ENCODE measurements at regions not wholly inside any gene's neighbourhood (a gene's known extent, or its start where the extent isn't known, plus 50 kb on each side); places are given as distances from the start of the nearest gene placed in this dataset.
"Not testable (repeated sequence)": the region's sequence is repeated elsewhere in the genome, so short reads cannot be mapped to it uniquely, and the experiment has no call there.

GRCh38 chr6:11469684-11470083, 67.9 kb upstream of the TMEM170B start:
- Histone ChIP-seq H3K4me1 (ENCODE audit: insufficient read depth, low read length) (peaks cover 7% of the 10 kb centered on the region), H3K9me3 (ENCODE audit: low read length) (no peaks in the 10 kb centered on the region), H3K27me3 (ENCODE audit: control insufficient read depth in 1 of 2, insufficient read depth in 2 of 2, low read length in 2 of 2) (no peaks in the 10 kb centered on the region), H3K4me3 (ENCODE audit: low read depth in 1 of 2, low read length in 2 of 2) (no peak overlapping the region), H3K9ac (ENCODE audit: low read length) (no peak overlapping the region), H3K36me3 (ENCODE audit: insufficient read depth, low read length) (no peaks in the 10 kb centered on the region), H3K27ac (ENCODE audit: low read depth, low read length) (no peak overlapping the region)

GRCh38 chr6:11468271-11468670, 69.3 kb upstream of the TMEM170B start:
- H3K4me1 ChIP-seq (ENCODE audit: insufficient read depth, low read length); H3K4me3 ChIP-seq (ENCODE audit: low read depth in 1 of 2, low read length in 2 of 2); H3K9me3 ChIP-seq (ENCODE audit: low read length); H3K9ac ChIP-seq (ENCODE audit: low read length); H3K36me3 ChIP-seq (ENCODE audit: insufficient read depth, low read length); H3K27ac ChIP-seq (ENCODE audit: low read depth, low read length); H3K27me3 ChIP-seq (ENCODE audit: control insufficient read depth in 1 of 2, insufficient read depth in 2 of 2, low read length in 2 of 2): not testable (repeated sequence)

GRCh38 chr6:11467364-11467763, 70.2 kb upstream of the TMEM170B start:
- H3K4me3 ChIP-seq (ENCODE audit: low read depth in 1 of 2, low read length in 2 of 2) = no peak overlapping the region
- H3K36me3 ChIP-seq (ENCODE audit: insufficient read depth, low read length) = no peaks in the 10 kb centered on the region
- H3K27ac ChIP-seq (ENCODE audit: low read depth, low read length) = no peak overlapping the region
- no peaks in the 10 kb centered on the region for H3K9me3 ChIP-seq (ENCODE audit: low read length)
- H3K9ac ChIP-seq (ENCODE audit: low read length) = no peak overlapping the region
- no peaks in the 10 kb centered on the region for H3K27me3 ChIP-seq (ENCODE audit: control insufficient read depth in 1 of 2, insufficient read depth in 2 of 2, low read length in 2 of 2)
- H3K4me1 ChIP-seq (ENCODE audit: insufficient read depth, low read length) = no peaks in the 10 kb centered on the region

- Histone ChIP-seq H3K4me1 (ENCODE audit: insufficient read depth, low read length) (no peaks in the 10 kb centered on the region), H3K9me3 (ENCODE audit: low read length) (no peaks in the 10 kb centered on the region)
Observed at GRCh38 chr6:11463398-11463780, 74.2 kb upstream of the TMEM170B start.

GRCh38 chr6:11462742-11463397, 74.7 kb upstream of the TMEM170B start:
- Histone ChIP-seq H3K27me3 (ENCODE audit: control insufficient read depth in 1 of 2, insufficient read depth in 2 of 2, low read length in 2 of 2) (no peaks in the 10 kb centered on the region), H3K9me3 (ENCODE audit: low read length) (no peaks in the 10 kb centered on the region), H3K9ac (ENCODE audit: low read length) (no peak overlapping the region), H3K4me1 (ENCODE audit: insufficient read depth, low read length) (no peaks in the 10 kb centered on the region), H3K27ac (ENCODE audit: low read depth, low read length) (no peak overlapping the region), H3K36me3 (ENCODE audit: insufficient read depth, low read length) (no peaks in the 10 kb centered on the region), H3K4me3 (ENCODE audit: low read depth in 1 of 2, low read length in 2 of 2) (no peak overlapping the region)

More at GRCh38 chr6:11463398-11463780, 74.2 kb upstream of the TMEM170B start:
- H3K9ac ChIP-seq (ENCODE audit: low read length) = no peak overlapping the region
- no peaks in the 10 kb centered on the region for H3K36me3 ChIP-seq (ENCODE audit: insufficient read depth, low read length)
- H3K4me3 ChIP-seq (ENCODE audit: low read depth in 1 of 2, low read length in 2 of 2) = no peak overlapping the region
- H3K27ac ChIP-seq (ENCODE audit: low read depth, low read length) = no peak overlapping the region
- H3K27me3 ChIP-seq (ENCODE audit: control insufficient read depth in 1 of 2, insufficient read depth in 2 of 2, low read length in 2 of 2) = no peaks in the 10 kb centered on the region

GRCh38 chr6:11460837-11461661, 76.5 kb upstream of the TMEM170B start:
- Histone ChIP-seq H3K9ac (ENCODE audit: low read length) (no peak overlapping the region), H3K9me3 (ENCODE audit: low read length) (no peaks in the 10 kb centered on the region), H3K4me1 (ENCODE audit: insufficient read depth, low read length) (no peaks in the 10 kb centered on the region), H3K27me3 (ENCODE audit: control insufficient read depth in 1 of 2, insufficient read depth in 2 of 2, low read length in 2 of 2) (no peaks in the 10 kb centered on the region), H3K4me3 (ENCODE audit: low read depth in 1 of 2, low read length in 2 of 2) (no peak overlapping the region), H3K36me3 (ENCODE audit: insufficient read depth, low read length) (no peaks in the 10 kb centered on the region), H3K27ac (ENCODE audit: low read depth, low read length) (no peak overlapping the region)

- Histone ChIP-seq H3K9me3 (ENCODE audit: low read length) (no peaks in the 10 kb centered on the region), H3K9ac (ENCODE audit: low read length) (no peak overlapping the region), H3K4me1 (ENCODE audit: insufficient read depth, low read length) (no peaks in the 10 kb centered on the region), H3K27me3 (ENCODE audit: control insufficient read depth in 1 of 2, insufficient read depth in 2 of 2, low read length in 2 of 2) (no peaks in the 10 kb centered on the region), H3K36me3 (ENCODE audit: insufficient read depth, low read length) (no peaks in the 10 kb centered on the region), H3K4me3 (ENCODE audit: low read depth in 1 of 2, low read length in 2 of 2) (no peak overlapping the region), H3K27ac (ENCODE audit: low read depth, low read length) (no peak overlapping the region)
Observed at GRCh38 chr6:11460001-11460668, 77.4 kb upstream of the TMEM170B start.

- Histone ChIP-seq H3K9ac (ENCODE audit: low read length) (no peak overlapping the region), H3K27ac (ENCODE audit: low read depth, low read length) (no peak overlapping the region), H3K27me3 (ENCODE audit: control insufficient read depth in 1 of 2, insufficient read depth in 2 of 2, low read length in 2 of 2) (no peaks in the 10 kb centered on the region), H3K36me3 (ENCODE audit: insufficient read depth, low read length) (no peaks in the 10 kb centered on the region), H3K9me3 (ENCODE audit: low read length) (no peaks in the 10 kb centered on the region), H3K4me1 (ENCODE audit: insufficient read depth, low read length) (no peaks in the 10 kb centered on the region), H3K4me3 (ENCODE audit: low read depth in 1 of 2, low read length in 2 of 2) (no peak overlapping the region)
Observed at GRCh38 chr6:11459079-11459610, 78.4 kb upstream of the TMEM170B start.

GRCh38 chr6:11458509-11458908, 79.0 kb upstream of the TMEM170B start:
- no peak overlapping the region for H3K4me3 ChIP-seq (ENCODE audit: low read depth in 1 of 2, low read length in 2 of 2)
- H3K36me3 ChIP-seq (ENCODE audit: insufficient read depth, low read length) = no peaks in the 10 kb centered on the region
- H3K4me1 ChIP-seq (ENCODE audit: insufficient read depth, low read length) = no peaks in the 10 kb centered on the region
- H3K9ac ChIP-seq (ENCODE audit: low read length) = no peak overlapping the region
- H3K9me3 ChIP-seq (ENCODE audit: low read length) = no peaks in the 10 kb centered on the region
- no peaks in the 10 kb centered on the region for H3K27me3 ChIP-seq (ENCODE audit: control insufficient read depth in 1 of 2, insufficient read depth in 2 of 2, low read length in 2 of 2)
- no peak overlapping the region for H3K27ac ChIP-seq (ENCODE audit: low read depth, low read length)

- not testable (repeated sequence) for H3K4me3 ChIP-seq (ENCODE audit: low read depth in 1 of 2, low read length in 2 of 2); H3K4me1 ChIP-seq (ENCODE audit: insufficient read depth, low read length); H3K36me3 ChIP-seq (ENCODE audit: insufficient read depth, low read length); H3K9me3 ChIP-seq (ENCODE audit: low read length); H3K9ac ChIP-seq (ENCODE audit: low read length); H3K27ac ChIP-seq (ENCODE audit: low read depth, low read length); H3K27me3 ChIP-seq (ENCODE audit: control insufficient read depth in 1 of 2, insufficient read depth in 2 of 2, low read length in 2 of 2)
Observed at GRCh38 chr6:11457422-11457821, 80.1 kb upstream of the TMEM170B start.

GRCh38 chr6:11452106-11452505, 85.4 kb upstream of the TMEM170B start:
- not testable (repeated sequence) for H3K9ac ChIP-seq (ENCODE audit: low read length); H3K4me3 ChIP-seq (ENCODE audit: low read depth in 1 of 2, low read length in 2 of 2); H3K9me3 ChIP-seq (ENCODE audit: low read length); H3K27me3 ChIP-seq (ENCODE audit: control insufficient read depth in 1 of 2, insufficient read depth in 2 of 2, low read length in 2 of 2); H3K27ac ChIP-seq (ENCODE audit: low read depth, low read length); H3K4me1 ChIP-seq (ENCODE audit: insufficient read depth, low read length); H3K36me3 ChIP-seq (ENCODE audit: insufficient read depth, low read length)
